PC-9 (cell line): ENCODE measurements at regions not wholly inside any gene's neighbourhood (a gene's known extent, or its start where the extent isn't known, plus 50 kb on each side); places are given as distances from the start of the nearest gene placed in this dataset.

Source experiments
- BruUV-seq: library from RNA; stranded (reverse); fragments of 400-500 nt; replicated peaks from 2 replicates; lab custom pipeline; 2021; lab: Mats Ljungman, UMichigan
- CTCF ChIA-PET: fragments of 300-600 bp; sonication (Branson Sonifier 250); formaldehyde crosslinking; loops from one replicate; lab custom pipeline; 2022; ENCODE audit warnings: antibody characterized with exemption; lab: Charles Lee
- POLR2A ChIA-PET: fragments of 300-600 bp; sonication (Branson Sonifier 250); formaldehyde crosslinking; loops from one replicate; lab custom pipeline; 2022; ENCODE audit warnings: antibody characterized with exemption; ENCODE audit not compliant: unreplicated experiment; lab: Charles Lee
- DNase-seq, 2 experiments: peaks; one replicate each; pipeline versions ENCODE4 v3.0.0 to v3.0.0-alpha.2; 2015 to 2022; ENCODE audit warnings: mixed read lengths in 1 of 2
- H2AFZ ChIP-seq: fragments of 200-600 bp; sonication (generic); 2 replicates; pipeline ENCODE4 v1.8.1; 2017; ENCODE audit warnings: antibody characterized with exemption
- H3F3A ChIP-seq: fragments of 200-600 bp; sonication (generic); 2 replicates; pipeline ENCODE4 v1.8.1; 2017; ENCODE audit warnings: antibody characterized with exemption, mild to moderate bottlenecking, low read depth; ENCODE audit not compliant: insufficient read depth
- H3K27ac ChIP-seq: fragments of 200-600 bp; sonication (generic); 2 replicates; pipeline ENCODE4 v1.6.1; 2016; ENCODE audit warnings: mixed run types
- H3K27me3 ChIP-seq: fragments of 200-600 bp; sonication (generic); 2 replicates; pipeline ENCODE4 v1.6.1; 2016; ENCODE audit warnings: low read depth, mixed run types; ENCODE audit not compliant: insufficient read depth
- H3K36me3 ChIP-seq: fragments of 200-600 bp; sonication (generic); 2 replicates; pipeline ENCODE4 v1.6.1; 2016; ENCODE audit warnings: low read depth, mixed run types
- H3K4me1 ChIP-seq: fragments of 200-600 bp; sonication (generic); replicated peaks from 2 replicates; pipeline ENCODE4 v1.6.1; 2016; ENCODE audit warnings: mixed run types; ENCODE audit not compliant: insufficient read depth
- H3K4me2 ChIP-seq: fragments of 200-600 bp; sonication (generic); 2 replicates; pipeline ENCODE4 v1.6.1; 2017; ENCODE audit warnings: mixed run types
- H3K4me3 ChIP-seq: fragments of 200-600 bp; sonication (generic); 2 replicates; pipeline ENCODE4 v1.6.1; 2016; ENCODE audit warnings: mixed run types
- H3K79me2 ChIP-seq: fragments of 200-600 bp; sonication (generic); 2 replicates; pipeline ENCODE4 v1.6.1; 2017; ENCODE audit warnings: low read depth, mixed run types
- H3K9me2 ChIP-seq: fragments of 200-600 bp; sonication (generic); 2 replicates; pipeline ENCODE4 v1.8.1; 2017; ENCODE audit warnings: mild to moderate bottlenecking; ENCODE audit not compliant: insufficient read depth
- H3K9me3 ChIP-seq: fragments of 200-600 bp; sonication (generic); 2 replicates; pipeline ENCODE4 v1.8.1; 2016; ENCODE audit warnings: low read depth; ENCODE audit not compliant: insufficient read depth
- H4K20me1 ChIP-seq: fragments of 200-600 bp; sonication (generic); 2 replicates; pipeline ENCODE4 v1.8.1; 2017; ENCODE audit not compliant: insufficient read depth
- CTCF ChIP-seq: fragments of 200-600 bp; sonication (generic); conservative IDR thresholded peaks from 2 replicates; pipeline ENCODE4 v1.6.1; 2017; ENCODE audit warnings: mixed run types, antibody characterized with exemption, mild to moderate bottlenecking, moderate library complexity
- EZH2 ChIP-seq: fragments of 200-600 bp; sonication (generic); IDR thresholded peaks from 2 replicates; pipeline ENCODE4 v1.8.0; 2017; ENCODE audit warnings: antibody characterized with exemption, low read depth
- intact Hi-C: fragments of 100-400 bp; cut with micrococcal nuclease; formaldehyde crosslinking; loops from one replicate; pipeline ENCODE4 v1.10.0; 2022; ENCODE audit not compliant: unreplicated experiment

- ChIA-PET POLR2A (interaction anchor here (0.7 kb wide), 1 partner anchor 104 kb away, joined by 3 read pairs; no protein-coding TSS in a partner anchor), CTCF (no interaction called here)
- H4K20me1 ChIP-seq = no peaks in the 10 kb centered on the region
- intact Hi-C loops = no loop called here
- H3K4me3 ChIP-seq = no peak overlapping the region
- no peaks in the 10 kb centered on the region for H3F3A ChIP-seq
- no TSS peak for BruUV-seq
- H3K79me2 ChIP-seq = no peaks in the 10 kb centered on the region
- H3K9me3 ChIP-seq = no peaks in the 10 kb centered on the region
- no peak overlapping the region for H3K27ac ChIP-seq
- H3K27me3 ChIP-seq = no peaks in the 10 kb centered on the region
- no peak overlapping the region for H3K4me2 ChIP-seq
- no peaks in the 10 kb centered on the region for H3K9me2 ChIP-seq
- no peaks in the 10 kb centered on the region for H3K36me3 ChIP-seq
- DNase-seq = no peak
- no peak overlapping the region for H2AFZ ChIP-seq
- TF ChIP-seq EZH2 (no peak), CTCF (no peak)
- H3K4me1 ChIP-seq = peaks cover 10% of the 10 kb centered on the region
Observed at GRCh38 chr1:113247782-113248181, 142.5 kb upstream of the MAGI3 start.

- intact Hi-C loops = no loop called here
- Histone ChIP-seq H2AFZ (no peak overlapping the region), H3K4me1 (peaks cover 10% of the 10 kb centered on the region), H3K79me2 (no peaks in the 10 kb centered on the region), H3K27me3 (no peaks in the 10 kb centered on the region), H3K36me3 (no peaks in the 10 kb centered on the region), H3F3A (no peaks in the 10 kb centered on the region), H4K20me1 (no peaks in the 10 kb centered on the region), H3K9me2 (no peaks in the 10 kb centered on the region), H3K27ac (no peak overlapping the region), H3K4me2 (no peak overlapping the region), H3K4me3 (no peak overlapping the region), H3K9me3 (no peaks in the 10 kb centered on the region)
- POLR2A ChIA-PET = no interaction called here
- BruUV-seq = no TSS peak
- CTCF ChIA-PET = no interaction called here
- DNase-seq = no peak
- TF ChIP-seq CTCF (no peak), EZH2 (no peak)
Observed at GRCh38 chr1:113248494-113248893, 141.8 kb upstream of the MAGI3 start.

- no peak for DNase-seq
- H2AFZ ChIP-seq = no peak overlapping the region
- intact Hi-C loops = no loop called here
- H3K27ac ChIP-seq = no peak overlapping the region
- no peaks in the 10 kb centered on the region for H4K20me1 ChIP-seq
- no peaks in the 10 kb centered on the region for H3K36me3 ChIP-seq
- peaks cover 15% of the 10 kb centered on the region for H3K4me1 ChIP-seq
- POLR2A ChIA-PET = no interaction called here
- CTCF ChIA-PET = no interaction called here
- H3K4me3 ChIP-seq = no peak overlapping the region
- no peaks in the 10 kb centered on the region for H3K9me2 ChIP-seq
- no peaks in the 10 kb centered on the region for H3K27me3 ChIP-seq
- H3K9me3 ChIP-seq = no peaks in the 10 kb centered on the region
- TF ChIP-seq CTCF (no peak), EZH2 (no peak)
- BruUV-seq = no TSS peak
- H3K79me2 ChIP-seq = no peaks in the 10 kb centered on the region
- no peak overlapping the region for H3K4me2 ChIP-seq
- no peaks in the 10 kb centered on the region for H3F3A ChIP-seq
Observed at GRCh38 chr1:113250161-113250560, 140.2 kb upstream of the MAGI3 start.
